ENCODE measurements at regions not wholly inside any gene's neighbourhood (a gene's known extent, or its start where the extent isn't known, plus 50 kb on each side); places are given as distances from the start of the nearest gene placed in this dataset.
"Not testable (repeated sequence)": the region's sequence is repeated elsewhere in the genome, so short reads cannot be mapped to it uniquely, and the experiment has no call there.

- no peak for DNase-seq (ENCODE audit: low spot score)
These were observed 89.0 kb downstream of the NAF1 start for GRCh38 chr4:163077680-163078079.

- DNase-seq (ENCODE audit: low spot score) = no peak
These were observed 94.5 kb downstream of the NAF1 start for GRCh38 chr4:163072222-163072621.

DNA sequence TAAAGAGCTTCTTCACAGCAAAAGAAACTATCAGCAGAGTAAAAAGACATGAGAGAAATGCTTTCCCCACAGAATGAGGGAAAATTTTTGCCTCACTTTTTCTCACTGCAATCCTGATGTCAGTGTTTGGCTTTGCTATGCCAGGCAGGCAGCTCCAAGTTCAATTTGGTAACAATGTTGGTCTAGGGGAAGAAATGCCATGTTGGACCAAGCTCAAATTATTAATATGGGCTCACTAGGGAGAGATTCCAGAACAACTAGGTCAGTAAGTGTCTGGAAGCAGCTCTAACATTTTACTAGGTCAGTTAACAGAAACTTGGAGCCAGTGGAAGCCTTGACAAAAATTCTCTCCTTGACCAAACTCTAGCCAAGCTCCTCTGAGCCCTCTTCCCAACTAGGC is 95.4 kb downstream of the NAF1 start:
- no peak for DNase-seq (ENCODE audit: low spot score)

DNA sequence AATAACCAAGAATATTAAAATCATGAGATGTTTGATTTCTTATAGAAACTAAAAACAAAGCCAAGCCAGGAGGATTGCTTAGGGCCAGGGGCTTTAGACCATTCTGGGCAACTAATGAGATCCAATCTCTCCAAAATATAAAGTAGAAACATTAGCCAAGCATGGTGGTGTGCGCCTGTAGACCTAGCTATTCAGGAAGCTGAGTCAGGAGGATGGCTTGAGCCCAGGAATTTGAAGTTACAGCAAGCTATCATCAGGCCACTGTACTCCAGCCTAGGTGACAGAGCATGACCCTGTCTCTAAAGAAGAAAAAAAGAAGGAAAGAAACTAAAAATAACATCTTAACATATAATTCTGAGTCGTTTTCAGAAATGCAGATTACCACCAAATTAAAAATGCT is 96.7 kb downstream of the NAF1 start:
- DNase-seq (ENCODE audit: low spot score) = peak; percentile 14

DNA sequence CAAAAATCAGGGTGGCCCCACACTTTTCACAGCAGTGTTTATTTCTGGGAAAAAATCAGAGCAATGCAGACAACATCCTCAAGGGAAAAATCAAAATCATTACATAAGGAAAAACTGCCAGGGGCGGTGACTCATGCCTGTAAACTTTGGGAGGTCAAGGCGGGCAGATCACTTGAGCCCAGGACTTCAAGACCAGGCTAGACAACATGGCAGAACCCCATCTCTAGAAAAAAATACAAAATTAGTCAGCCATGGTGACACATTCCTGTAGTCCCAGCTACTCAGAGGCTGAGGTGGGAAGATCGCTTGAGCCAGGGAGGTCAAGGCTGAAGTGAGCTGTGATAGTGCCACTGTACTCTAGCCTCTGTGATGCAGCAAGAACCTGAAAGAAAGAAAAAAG is 102.8 kb downstream of the NAF1 start:
- DNase-seq (ENCODE audit: low spot score) = peak; percentile 62

GRCh38 chr4:163048447-163048846 is 118.2 kb downstream of the NAF1 start:
- peak; percentile 32 for DNase-seq (ENCODE audit: low spot score)

- no peak for DNase-seq (ENCODE audit: low spot score)
These were observed 124.4 kb downstream of the NAF1 start for GRCh38 chr4:163042306-163042705.

DNA sequence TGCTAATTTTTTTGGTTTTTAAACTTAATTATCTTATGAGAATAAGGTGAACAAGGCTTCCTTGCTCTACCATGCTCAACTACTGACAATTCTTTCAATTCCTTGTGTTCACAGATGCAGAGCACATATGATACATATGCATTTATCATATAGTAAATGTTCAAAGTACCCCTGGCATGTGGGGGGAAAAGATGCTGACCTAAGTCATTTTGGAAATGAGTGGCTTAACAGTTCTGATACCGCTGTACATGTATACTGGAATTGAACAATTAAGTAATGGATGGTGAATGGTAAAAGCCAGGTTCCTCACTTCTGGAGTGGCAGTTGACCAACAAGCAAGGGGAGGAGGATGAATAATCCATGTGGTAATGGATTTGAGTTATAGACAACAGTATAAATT is 149.6 kb downstream of the NAF1 start:
- DNase-seq (ENCODE audit: low spot score) = no peak

DNA sequence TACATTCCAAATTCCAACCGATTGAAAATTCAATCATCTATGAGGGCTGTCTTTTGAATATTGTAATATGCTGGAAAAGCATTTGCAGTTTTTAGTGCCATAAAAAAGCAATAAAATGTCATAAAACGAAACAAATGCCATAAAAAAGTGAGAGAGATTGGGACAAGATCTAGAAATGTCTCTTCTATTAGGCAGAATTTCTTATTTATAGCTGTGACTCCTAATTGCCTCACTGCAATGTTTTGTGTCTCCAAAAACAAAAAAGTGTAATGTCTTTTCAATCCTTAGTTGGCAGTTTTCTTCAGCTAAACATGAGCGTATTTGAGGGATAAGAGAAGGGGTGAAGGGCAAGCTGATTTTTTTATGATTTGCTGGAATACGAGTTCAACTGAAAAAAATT is 153.9 kb downstream of the NAF1 start:
- no peak for DNase-seq (ENCODE audit: low spot score)

GRCh38 chr4:163003979-163004378 is 162.7 kb downstream of the NAF1 start:
- no peak for DNase-seq (ENCODE audit: low spot score)

DNA sequence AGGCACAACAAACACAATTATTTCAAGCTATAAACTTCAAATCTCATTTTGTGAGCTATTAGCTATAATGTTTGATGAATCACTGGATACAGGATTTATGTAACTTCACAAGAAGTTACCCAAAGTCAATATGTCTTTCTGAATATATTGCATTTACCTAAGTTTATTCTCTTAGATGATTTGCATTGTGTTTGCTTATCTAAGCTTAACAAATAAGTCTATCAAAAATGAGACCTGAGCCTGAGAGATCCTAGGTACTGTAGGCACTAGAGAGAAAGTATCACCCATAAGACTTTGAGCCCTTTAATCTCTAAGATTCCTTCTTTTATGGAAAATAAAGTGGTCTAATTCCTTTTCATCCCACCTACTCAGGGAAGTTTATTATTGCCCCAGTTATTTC is 178.2 kb downstream of the NAF1 start:
- DNase-seq (ENCODE audit: low spot score) = no peak

DNA sequence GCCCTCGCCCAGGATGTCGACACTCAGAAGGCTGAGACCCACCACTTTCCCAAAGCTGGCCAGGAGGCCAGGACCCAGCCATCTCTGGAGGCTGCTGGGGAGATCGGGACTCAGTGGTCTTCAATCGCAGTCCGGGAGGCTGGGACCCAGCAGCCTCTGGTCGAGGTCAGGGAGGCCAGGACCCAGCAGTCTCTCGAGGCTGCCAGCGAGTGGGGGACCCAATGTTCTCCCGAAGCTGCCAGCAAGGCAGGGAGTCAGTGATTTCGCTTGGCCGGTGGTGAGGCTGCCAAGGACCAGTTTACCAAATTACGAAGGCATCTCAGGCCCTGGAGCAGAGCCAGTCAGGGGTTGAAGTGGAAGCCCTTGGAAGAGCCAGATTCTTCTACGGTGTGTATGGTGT is 181.6 kb downstream of the NAF1 start:
- DNase-seq (ENCODE audit: low spot score) = no peak

DNA sequence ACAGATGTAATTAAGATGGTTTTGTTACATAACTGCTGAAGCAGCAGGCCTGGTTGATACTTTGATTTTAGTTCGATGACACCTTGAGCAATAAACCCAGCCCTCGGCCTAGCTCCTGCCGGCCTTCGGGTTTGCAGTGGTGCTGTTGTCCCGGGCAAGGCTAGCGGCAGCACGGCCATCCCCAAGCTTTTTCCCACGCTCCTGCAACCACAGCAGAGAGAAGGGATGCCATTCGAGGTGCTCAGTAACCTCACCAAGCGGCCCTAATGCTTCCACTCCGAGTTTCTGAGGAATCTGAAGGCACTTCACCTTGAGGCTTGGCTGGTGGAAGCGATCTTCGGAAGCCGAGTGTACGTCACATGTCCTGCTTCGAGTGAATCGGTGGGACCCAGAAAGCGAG is 182.1 kb downstream of the NAF1 start:
- DNase-seq (ENCODE audit: low spot score) = no peak

- no peak for DNase-seq (ENCODE audit: low spot score)
These were observed 184.9 kb downstream of the NAF1 start for GRCh38 chr4:162981823-162982222.

- no peak for DNase-seq (ENCODE audit: low spot score)
These were observed 188.3 kb downstream of the NAF1 start for GRCh38 chr4:162978398-162978797.

DNA sequence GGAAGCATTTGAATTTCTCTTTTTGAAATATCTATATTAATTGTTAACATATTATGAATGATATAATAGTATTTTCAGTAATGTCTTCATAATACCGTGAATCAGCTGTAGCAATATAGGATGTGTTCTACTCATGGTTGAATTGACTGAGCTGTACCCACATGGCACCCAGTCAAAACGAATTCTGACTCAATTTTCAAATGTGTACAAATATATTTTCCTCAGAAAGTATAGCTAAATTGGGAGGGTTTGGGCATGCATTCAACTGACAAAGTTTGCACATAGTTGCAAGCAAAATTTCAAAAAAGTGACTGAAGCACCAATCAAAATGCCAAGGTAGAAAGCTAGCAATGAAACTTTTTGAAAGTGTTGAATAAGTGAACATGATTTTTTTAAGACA is 188.9 kb downstream of the NAF1 start:
- no peak for DNase-seq (ENCODE audit: low spot score)

GRCh38 chr4:162972661-162973330 is 193.9 kb downstream of the NAF1 start:
- DNase-seq (ENCODE audit: low spot score) = no peak

DNA sequence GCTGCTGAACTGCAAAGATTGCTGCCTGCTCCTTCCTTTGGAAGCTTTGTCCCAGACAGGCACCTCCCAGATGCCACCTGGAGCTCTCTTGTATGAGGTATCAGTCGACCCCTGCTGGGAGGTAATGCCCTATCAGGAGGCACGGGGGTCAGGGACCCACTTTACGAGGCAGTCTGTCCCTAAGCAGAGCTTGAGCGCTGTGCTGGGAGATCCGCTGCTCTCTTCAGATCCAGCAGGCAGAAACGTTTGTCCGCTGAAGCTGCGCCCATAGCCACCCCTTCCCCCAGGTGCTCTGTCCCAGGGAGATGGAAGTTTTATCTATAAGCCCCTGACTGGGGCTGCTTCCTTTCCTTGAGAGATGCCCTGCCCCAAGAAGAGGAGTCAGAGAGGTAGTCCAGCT is 197.5 kb downstream of the NAF1 start:
- no peak for DNase-seq (ENCODE audit: low spot score)

DNA sequence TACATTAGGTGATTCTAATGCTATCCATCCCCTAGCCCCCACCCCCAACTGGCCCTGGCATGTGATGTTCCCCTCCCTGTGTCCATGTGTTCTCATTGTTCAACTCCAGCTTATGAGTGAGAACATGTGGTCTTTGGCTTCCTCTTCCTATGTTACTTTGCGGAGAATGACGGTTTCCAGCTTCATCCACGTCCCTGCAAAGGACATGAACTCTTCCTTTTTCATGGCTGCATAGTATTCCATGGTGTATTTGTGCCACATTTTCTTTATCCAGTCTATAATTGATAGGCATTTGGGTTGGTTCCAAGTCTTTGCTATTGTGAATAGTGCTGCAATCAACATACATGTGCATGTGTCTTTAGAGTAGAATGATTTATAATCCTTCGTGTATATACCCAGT is 200.7 kb downstream of the NAF1 start:
- not testable (repeated sequence) for DNase-seq (ENCODE audit: low spot score)

GRCh38 chr4:162959046-162959445 is 207.6 kb downstream of the NAF1 start:
- DNase-seq (ENCODE audit: low spot score) = peak; percentile 17

DNA sequence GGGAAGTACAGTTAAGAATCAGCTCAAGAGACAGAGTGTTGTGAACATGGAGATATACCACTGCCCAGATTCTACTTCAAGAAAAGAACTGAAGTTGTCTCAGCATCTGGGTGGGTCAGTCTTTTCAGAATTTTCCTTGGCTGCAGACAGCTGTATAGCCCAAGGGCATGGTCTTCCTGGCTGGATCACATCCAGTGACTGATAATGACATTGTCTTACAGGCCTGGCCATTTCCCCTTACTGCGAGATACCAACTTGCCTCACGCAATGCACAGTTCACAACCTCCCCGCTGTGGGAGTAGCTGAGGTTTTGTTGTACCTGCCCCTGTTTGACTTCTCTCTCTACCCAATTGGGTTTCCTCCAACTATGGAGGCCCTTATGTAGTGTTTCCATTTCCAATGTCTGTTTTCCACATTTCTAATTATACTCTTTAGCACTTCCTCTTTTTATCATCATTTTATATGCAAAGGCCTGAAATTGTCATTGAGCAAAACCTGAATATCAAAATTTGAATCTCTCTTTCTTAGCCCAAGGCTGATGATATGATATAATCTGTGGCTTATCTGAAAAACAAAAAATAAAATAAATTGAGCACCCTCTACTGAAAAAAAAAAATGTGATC is 209.1 kb downstream of the NAF1 start:
- DNase-seq (ENCODE audit: low spot score) = no peak

- DNase-seq (ENCODE audit: low spot score) = no peak
These were observed 211.7 kb downstream of the NAF1 start for GRCh38 chr4:162954976-162955375.

GRCh38 chr4:162952232-162952631 is 214.5 kb downstream of the NAF1 start:
- DNase-seq (ENCODE audit: low spot score) = peak; percentile 56

GRCh38 chr4:162945713-162946112 is 221.0 kb downstream of the NAF1 start:
- no peak for DNase-seq (ENCODE audit: low spot score)

Measured in kidney tubule cell (primary cell).